GM06990 (cell line): ENCODE measurements at regions not wholly inside any gene's neighbourhood (a gene's known extent, or its start where the extent isn't known, plus 50 kb on each side); places are given as distances from the start of the nearest gene placed in this dataset.

Experiments
- DNase-seq: peaks from one replicate; pipeline ENCODE4 v3.0.0-alpha.2; 2011; ENCODE audit not compliant: insufficient read length; ENCODE audit errors: extremely low read depth
- H3K27me3 ChIP-seq: replicated peaks from 2 replicates; pipeline ENCODE4 v1.6.0; 2011; ENCODE audit warnings: low read length; ENCODE audit not compliant: control insufficient read depth, insufficient read depth
- H3K36me3 ChIP-seq: 2 replicates; pipeline ENCODE4 v1.5.1; 2011; ENCODE audit warnings: low read length; ENCODE audit not compliant: control insufficient read depth, insufficient read depth
- H3K4me3 ChIP-seq: replicated peaks from 2 replicates; pipeline ENCODE4 v1.5.1; 2011; ENCODE audit warnings: low read depth, mild to moderate bottlenecking, control low read depth, low read length
- CTCF ChIP-seq: IDR thresholded peaks from 2 replicates; pipeline ENCODE4 v1.5.1; 2011; ENCODE audit warnings: low read length, control low read depth, mild to moderate bottlenecking, inconsistent platforms; ENCODE audit not compliant: insufficient read depth, poor library complexity, severe bottlenecking

GRCh38 chr7:17234398-17235031 lies 63.9 kb upstream of the AHR start:
- TF ChIP-seq CTCF, result no peak
- Histone ChIP-seq H3K36me3 (no peaks in the 10 kb centered on the region), H3K27me3 (no peaks in the 10 kb centered on the region), H3K4me3 (peak overlapping the region; percentile 8)
- peak; percentile 62 for DNase-seq

- Histone ChIP-seq H3K36me3 (no peaks in the 10 kb centered on the region), H3K4me3 (no peak overlapping the region), H3K27me3 (no peaks in the 10 kb centered on the region)
- TF ChIP-seq CTCF, result no peak
- DNase-seq, result no peak
Observed at GRCh38 chr7:17236171-17236570, 62.3 kb upstream of the AHR start.

GRCh38 chr7:17236603-17237002 lies 61.8 kb upstream of the AHR start:
- Histone ChIP-seq H3K4me3 (no peak overlapping the region), H3K27me3 (no peaks in the 10 kb centered on the region), H3K36me3 (no peaks in the 10 kb centered on the region)
- no peak for TF ChIP-seq CTCF
- DNase-seq, result no peak

GRCh38 chr7:17239046-17239445 lies 59.4 kb upstream of the AHR start:
- DNase-seq, result no peak
- no peak for TF ChIP-seq CTCF
- no peak overlapping the region for H3K4me3 ChIP-seq

GRCh38 chr7:17239683-17240521 lies 58.5 kb upstream of the AHR start:
- TF ChIP-seq CTCF, result no peak
- DNase-seq, result no peak
- Histone ChIP-seq H3K36me3 (no peaks in the 10 kb centered on the region), H3K4me3 (no peak overlapping the region), H3K27me3 (no peaks in the 10 kb centered on the region)

More at GRCh38 chr7:17239046-17239445, 59.4 kb upstream of the AHR start:
- Histone ChIP-seq H3K36me3 (no peaks in the 10 kb centered on the region), H3K27me3 (no peaks in the 10 kb centered on the region)
